ENCODE measurements at regions not wholly inside any gene's neighbourhood (a gene's known extent, or its start where the extent isn't known, plus 50 kb on each side); places are given as distances from the start of the nearest gene placed in this dataset.

DNA sequence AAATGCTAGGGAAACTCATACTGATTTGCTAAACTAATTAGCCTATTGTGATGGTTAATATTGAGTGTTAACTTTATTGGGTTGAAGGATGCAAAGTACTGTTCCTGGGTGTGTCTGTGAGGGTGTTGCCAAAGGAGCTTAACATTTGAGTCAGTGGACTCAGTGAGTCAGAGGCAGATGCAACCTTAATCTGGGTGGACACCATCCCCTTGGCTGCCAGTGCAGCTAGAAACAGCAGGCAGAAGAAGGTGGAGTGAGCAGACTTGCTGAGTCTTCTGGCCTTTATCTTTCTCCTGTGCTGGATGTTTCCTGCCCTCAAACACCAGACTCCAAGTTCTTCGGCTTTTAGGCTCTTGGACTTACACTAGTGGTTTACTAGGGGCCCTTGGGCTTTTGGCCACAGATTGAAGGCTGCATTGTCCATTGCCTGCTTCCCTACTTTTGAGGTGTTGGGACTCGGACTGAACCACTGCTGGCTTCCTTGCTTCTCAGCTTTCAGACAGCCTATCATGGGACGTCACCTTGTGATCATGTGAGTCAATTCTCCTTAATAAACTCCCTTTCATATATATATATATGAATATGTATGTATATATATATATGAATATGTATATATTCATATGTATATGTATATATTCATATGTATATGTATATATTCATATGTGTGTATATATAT lies 69.7 kb downstream of the RPRM start (continued):
- TF ChIP-seq, protein P1, sequence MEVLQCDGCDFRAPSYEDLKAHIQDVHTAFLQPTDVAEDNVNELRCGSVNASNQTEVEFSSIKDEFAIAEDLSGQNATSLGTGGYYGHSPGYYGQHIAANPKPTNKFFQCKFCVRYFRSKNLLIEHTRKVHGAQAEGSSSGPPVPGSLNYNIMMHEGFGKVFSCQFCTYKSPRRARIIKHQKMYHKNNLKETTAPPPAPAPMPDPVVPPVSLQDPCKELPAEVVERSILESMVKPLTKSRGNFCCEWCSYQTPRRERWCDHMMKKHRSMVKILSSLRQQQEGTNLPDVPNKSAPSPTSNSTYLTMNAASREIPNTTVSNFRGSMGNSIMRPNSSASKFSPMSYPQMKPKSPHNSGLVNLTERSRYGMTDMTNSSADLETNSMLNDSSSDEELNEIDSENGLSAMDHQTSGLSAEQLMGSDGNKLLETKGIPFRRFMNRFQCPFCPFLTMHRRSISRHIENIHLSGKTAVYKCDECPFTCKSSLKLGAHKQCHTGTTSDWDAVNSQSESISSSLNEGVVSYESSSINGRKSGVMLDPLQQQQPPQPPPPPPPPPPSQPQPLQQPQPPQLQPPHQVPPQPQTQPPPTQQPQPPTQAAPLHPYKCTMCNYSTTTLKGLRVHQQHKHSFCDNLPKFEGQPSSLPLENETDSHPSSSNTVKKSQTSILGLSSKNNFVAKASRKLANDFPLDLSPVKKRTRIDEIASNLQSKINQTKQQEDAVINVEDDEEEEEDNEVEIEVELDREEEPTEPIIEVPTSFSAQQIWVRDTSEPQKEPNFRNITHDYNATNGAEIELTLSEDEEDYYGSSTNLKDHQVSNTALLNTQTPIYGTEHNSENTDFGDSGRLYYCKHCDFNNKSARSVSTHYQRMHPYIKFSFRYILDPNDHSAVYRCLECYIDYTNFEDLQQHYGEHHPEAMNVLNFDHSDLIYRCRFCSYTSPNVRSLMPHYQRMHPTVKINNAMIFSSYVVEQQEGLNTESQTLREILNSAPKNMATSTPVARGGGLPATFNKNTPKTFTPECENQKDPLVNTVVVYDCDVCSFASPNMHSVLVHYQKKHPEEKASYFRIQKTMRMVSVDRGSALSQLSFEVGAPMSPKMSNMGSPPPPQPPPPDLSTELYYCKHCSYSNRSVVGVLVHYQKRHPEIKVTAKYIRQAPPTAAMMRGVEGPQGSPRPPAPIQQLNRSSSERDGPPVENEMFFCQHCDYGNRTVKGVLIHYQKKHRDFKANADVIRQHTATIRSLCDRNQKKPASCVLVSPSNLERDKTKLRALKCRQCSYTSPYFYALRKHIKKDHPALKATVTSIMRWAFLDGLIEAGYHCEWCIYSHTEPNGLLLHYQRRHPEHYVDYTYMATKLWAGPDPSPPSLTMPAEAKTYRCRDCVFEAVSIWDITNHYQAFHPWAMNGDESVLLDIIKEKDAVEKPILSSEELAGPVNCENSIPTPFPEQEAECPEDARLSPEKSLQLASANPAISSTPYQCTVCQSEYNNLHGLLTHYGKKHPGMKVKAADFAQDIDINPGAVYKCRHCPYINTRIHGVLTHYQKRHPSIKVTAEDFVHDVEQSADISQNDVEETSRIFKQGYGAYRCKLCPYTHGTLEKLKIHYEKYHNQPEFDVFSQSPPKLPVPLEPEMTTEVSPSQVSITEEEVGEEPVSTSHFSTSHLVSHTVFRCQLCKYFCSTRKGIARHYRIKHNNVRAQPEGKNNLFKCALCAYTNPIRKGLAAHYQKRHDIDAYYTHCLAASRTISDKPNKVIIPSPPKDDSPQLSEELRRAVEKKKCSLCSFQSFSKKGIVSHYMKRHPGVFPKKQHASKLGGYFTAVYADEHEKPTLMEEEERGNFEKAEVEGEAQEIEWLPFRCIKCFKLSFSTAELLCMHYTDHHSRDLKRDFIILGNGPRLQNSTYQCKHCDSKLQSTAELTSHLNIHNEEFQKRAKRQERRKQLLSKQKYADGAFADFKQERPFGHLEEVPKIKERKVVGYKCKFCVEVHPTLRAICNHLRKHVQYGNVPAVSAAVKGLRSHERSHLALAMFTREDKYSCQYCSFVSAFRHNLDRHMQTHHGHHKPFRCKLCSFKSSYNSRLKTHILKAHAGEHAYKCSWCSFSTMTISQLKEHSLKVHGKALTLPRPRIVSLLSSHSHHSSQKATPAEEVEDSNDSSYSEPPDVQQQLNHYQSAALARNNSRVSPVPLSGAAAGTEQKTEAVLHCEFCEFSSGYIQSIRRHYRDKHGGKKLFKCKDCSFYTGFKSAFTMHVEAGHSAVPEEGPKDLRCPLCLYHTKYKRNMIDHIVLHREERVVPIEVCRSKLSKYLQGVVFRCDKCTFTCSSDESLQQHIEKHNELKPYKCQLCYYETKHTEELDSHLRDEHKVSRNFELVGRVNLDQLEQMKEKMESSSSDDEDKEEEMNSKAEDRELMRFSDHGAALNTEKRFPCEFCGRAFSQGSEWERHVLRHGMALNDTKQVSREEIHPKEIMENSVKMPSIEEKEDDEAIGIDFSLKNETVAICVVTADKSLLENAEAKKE (CRISPR knock-in tag; IDR thresholded peaks at IDR 0.05): no peak
- TF ChIP-seq JUNB (IDR thresholded peaks at IDR 0.05; ENCODE audit: unreplicated experiment) (no peak), ZNF114 (CRISPR knock-in tag; IDR thresholded peaks at IDR 0.05) (no peak), ZNF331 (CRISPR knock-in tag; IDR thresholded peaks at IDR 0.05; ENCODE audit: low read depth) (no peak), NANOG (IDR thresholded peaks at IDR 0.05; ENCODE audit: borderline replicate concordance) (no peak), STAT1 (IDR thresholded peaks at IDR 0.05; ENCODE audit: unreplicated experiment) (no peak)
- TF ChIP-seq, protein P2, sequence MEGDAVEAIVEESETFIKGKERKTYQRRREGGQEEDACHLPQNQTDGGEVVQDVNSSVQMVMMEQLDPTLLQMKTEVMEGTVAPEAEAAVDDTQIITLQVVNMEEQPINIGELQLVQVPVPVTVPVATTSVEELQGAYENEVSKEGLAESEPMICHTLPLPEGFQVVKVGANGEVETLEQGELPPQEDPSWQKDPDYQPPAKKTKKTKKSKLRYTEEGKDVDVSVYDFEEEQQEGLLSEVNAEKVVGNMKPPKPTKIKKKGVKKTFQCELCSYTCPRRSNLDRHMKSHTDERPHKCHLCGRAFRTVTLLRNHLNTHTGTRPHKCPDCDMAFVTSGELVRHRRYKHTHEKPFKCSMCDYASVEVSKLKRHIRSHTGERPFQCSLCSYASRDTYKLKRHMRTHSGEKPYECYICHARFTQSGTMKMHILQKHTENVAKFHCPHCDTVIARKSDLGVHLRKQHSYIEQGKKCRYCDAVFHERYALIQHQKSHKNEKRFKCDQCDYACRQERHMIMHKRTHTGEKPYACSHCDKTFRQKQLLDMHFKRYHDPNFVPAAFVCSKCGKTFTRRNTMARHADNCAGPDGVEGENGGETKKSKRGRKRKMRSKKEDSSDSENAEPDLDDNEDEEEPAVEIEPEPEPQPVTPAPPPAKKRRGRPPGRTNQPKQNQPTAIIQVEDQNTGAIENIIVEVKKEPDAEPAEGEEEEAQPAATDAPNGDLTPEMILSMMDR (conservative IDR thresholded peaks at IDR 0.05; ENCODE audit: low read depth in 2 of 2): no peak
- TF ChIP-seq, protein P3, sequence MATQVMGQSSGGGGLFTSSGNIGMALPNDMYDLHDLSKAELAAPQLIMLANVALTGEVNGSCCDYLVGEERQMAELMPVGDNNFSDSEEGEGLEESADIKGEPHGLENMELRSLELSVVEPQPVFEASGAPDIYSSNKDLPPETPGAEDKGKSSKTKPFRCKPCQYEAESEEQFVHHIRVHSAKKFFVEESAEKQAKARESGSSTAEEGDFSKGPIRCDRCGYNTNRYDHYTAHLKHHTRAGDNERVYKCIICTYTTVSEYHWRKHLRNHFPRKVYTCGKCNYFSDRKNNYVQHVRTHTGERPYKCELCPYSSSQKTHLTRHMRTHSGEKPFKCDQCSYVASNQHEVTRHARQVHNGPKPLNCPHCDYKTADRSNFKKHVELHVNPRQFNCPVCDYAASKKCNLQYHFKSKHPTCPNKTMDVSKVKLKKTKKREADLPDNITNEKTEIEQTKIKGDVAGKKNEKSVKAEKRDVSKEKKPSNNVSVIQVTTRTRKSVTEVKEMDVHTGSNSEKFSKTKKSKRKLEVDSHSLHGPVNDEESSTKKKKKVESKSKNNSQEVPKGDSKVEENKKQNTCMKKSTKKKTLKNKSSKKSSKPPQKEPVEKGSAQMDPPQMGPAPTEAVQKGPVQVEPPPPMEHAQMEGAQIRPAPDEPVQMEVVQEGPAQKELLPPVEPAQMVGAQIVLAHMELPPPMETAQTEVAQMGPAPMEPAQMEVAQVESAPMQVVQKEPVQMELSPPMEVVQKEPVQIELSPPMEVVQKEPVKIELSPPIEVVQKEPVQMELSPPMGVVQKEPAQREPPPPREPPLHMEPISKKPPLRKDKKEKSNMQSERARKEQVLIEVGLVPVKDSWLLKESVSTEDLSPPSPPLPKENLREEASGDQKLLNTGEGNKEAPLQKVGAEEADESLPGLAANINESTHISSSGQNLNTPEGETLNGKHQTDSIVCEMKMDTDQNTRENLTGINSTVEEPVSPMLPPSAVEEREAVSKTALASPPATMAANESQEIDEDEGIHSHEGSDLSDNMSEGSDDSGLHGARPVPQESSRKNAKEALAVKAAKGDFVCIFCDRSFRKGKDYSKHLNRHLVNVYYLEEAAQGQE (IDR thresholded peaks at IDR 0.05; ENCODE audit: unreplicated experiment): no peak

Data from GM23338 (cell line).